ENCODE measurements at regions not wholly inside any gene's neighbourhood (a gene's known extent, or its start where the extent isn't known, plus 50 kb on each side); places are given as distances from the start of the nearest gene placed in this dataset.

DNA sequence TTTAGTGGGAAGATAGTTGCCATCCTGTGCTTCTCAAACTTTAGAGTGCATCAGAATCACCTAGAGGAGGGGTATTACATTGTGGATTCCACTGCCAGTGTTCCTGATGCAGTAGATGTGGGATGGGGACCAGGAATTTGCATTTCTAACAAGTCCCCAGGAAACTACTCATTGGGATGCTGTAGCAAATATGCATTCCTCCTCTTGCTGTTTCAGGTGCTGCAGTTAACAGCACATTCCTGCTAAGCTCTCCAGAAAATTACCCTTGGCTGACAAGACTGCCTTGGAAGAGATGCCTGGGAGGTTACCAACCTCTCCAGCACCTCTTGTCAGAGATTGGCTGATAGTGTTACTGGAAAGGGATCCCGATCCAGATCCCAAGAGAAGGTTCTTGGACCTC is 270.5 kb downstream of the OSTF1 start:
- TF ChIP-seq POLR2A (IDR thresholded peaks at IDR 0.05; ENCODE audit: borderline replicate concordance, extremely low read depth, insufficient read depth, insufficient read length) (no peak), POLR2AphosphoS5 (IDR thresholded peaks at IDR 0.05; ENCODE audit: low read depth, low read length) (no peak), ZFX (IDR thresholded peaks at IDR 0.05) (no peak), YY1 (IDR thresholded peaks at IDR 0.05; ENCODE audit: extremely low read depth, insufficient replicate concordance, low read depth, low read length) (no peak), EGR1 (IDR thresholded peaks at IDR 0.05; ENCODE audit: low read depth) (no peak), RAD21 (IDR thresholded peaks at IDR 0.05; ENCODE audit: low read depth) (no peak), SP1 (IDR thresholded peaks at IDR 0.05; ENCODE audit: low read depth) (no peak), EZH2 (IDR thresholded peaks at IDR 0.05) (no peak), CEBPB (IDR thresholded peaks at IDR 0.05; ENCODE audit: low read depth) (no peak)
- TF ChIP-seq, protein P1, sequence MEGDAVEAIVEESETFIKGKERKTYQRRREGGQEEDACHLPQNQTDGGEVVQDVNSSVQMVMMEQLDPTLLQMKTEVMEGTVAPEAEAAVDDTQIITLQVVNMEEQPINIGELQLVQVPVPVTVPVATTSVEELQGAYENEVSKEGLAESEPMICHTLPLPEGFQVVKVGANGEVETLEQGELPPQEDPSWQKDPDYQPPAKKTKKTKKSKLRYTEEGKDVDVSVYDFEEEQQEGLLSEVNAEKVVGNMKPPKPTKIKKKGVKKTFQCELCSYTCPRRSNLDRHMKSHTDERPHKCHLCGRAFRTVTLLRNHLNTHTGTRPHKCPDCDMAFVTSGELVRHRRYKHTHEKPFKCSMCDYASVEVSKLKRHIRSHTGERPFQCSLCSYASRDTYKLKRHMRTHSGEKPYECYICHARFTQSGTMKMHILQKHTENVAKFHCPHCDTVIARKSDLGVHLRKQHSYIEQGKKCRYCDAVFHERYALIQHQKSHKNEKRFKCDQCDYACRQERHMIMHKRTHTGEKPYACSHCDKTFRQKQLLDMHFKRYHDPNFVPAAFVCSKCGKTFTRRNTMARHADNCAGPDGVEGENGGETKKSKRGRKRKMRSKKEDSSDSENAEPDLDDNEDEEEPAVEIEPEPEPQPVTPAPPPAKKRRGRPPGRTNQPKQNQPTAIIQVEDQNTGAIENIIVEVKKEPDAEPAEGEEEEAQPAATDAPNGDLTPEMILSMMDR (IDR thresholded peaks at IDR 0.05 in 2 of 3, conservative IDR thresholded peaks at IDR 0.05 in 1 of 3; ENCODE audit: borderline replicate concordance in 1 of 3, insufficient read depth in 1 of 3, low read depth in 2 of 3, low read length in 2 of 3): no peak
- TF ChIP-seq, protein P2, sequence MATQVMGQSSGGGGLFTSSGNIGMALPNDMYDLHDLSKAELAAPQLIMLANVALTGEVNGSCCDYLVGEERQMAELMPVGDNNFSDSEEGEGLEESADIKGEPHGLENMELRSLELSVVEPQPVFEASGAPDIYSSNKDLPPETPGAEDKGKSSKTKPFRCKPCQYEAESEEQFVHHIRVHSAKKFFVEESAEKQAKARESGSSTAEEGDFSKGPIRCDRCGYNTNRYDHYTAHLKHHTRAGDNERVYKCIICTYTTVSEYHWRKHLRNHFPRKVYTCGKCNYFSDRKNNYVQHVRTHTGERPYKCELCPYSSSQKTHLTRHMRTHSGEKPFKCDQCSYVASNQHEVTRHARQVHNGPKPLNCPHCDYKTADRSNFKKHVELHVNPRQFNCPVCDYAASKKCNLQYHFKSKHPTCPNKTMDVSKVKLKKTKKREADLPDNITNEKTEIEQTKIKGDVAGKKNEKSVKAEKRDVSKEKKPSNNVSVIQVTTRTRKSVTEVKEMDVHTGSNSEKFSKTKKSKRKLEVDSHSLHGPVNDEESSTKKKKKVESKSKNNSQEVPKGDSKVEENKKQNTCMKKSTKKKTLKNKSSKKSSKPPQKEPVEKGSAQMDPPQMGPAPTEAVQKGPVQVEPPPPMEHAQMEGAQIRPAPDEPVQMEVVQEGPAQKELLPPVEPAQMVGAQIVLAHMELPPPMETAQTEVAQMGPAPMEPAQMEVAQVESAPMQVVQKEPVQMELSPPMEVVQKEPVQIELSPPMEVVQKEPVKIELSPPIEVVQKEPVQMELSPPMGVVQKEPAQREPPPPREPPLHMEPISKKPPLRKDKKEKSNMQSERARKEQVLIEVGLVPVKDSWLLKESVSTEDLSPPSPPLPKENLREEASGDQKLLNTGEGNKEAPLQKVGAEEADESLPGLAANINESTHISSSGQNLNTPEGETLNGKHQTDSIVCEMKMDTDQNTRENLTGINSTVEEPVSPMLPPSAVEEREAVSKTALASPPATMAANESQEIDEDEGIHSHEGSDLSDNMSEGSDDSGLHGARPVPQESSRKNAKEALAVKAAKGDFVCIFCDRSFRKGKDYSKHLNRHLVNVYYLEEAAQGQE (IDR thresholded peaks at IDR 0.05; ENCODE audit: low read depth): no peak
- TF ChIP-seq, protein P3, sequence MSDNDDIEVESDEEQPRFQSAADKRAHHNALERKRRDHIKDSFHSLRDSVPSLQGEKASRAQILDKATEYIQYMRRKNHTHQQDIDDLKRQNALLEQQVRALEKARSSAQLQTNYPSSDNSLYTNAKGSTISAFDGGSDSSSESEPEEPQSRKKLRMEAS (IDR thresholded peaks at IDR 0.05): no peak
